Calu3 (cell line): ENCODE measurements at regions not wholly inside any gene's neighbourhood (a gene's known extent, or its start where the extent isn't known, plus 50 kb on each side); places are given as distances from the start of the nearest gene placed in this dataset.
A peak's percentile ranks its signal among the peaks of the same experiment; 100 is the strongest.

Experiments
- BruUV-seq: library from RNA; stranded (reverse); fragments of 400-500 nt; replicated peaks from 2 replicates; lab custom pipeline; 2021; lab: Mats Ljungman, UMichigan
- CTCF ChIA-PET: fragments of 300-600 bp; sonication (Branson Sonifier 250); formaldehyde crosslinking; loops from one replicate; lab custom pipeline; 2022; ENCODE audit warnings: antibody characterized with exemption; lab: Charles Lee
- DNase-seq: peaks from one replicate; pipeline ENCODE4 v3.0.0; 2022
- H3K27ac Mint-ChIP-seq: one replicate; pipeline ENCODE4 v1.8.0; 2022; ENCODE audit warnings: mixed read lengths; ENCODE audit not compliant: unreplicated experiment
- H3K27me3 Mint-ChIP-seq: one replicate; pipeline ENCODE4 v1.8.0; 2022; ENCODE audit warnings: mixed read lengths; ENCODE audit not compliant: unreplicated experiment
- H3K36me3 Mint-ChIP-seq: one replicate; pipeline ENCODE4 v1.8.0; 2022; ENCODE audit warnings: mild to moderate bottlenecking, moderate library complexity, mixed read lengths; ENCODE audit not compliant: insufficient read depth, unreplicated experiment
- H3K4me1 Mint-ChIP-seq: one replicate; pipeline ENCODE4 v1.8.0; 2022; ENCODE audit warnings: mild to moderate bottlenecking, low read depth, mixed read lengths; ENCODE audit not compliant: unreplicated experiment
- H3K4me3 Mint-ChIP-seq: one replicate; pipeline ENCODE4 v1.8.0; 2022; ENCODE audit warnings: mild to moderate bottlenecking, low read depth, moderate library complexity, mixed read lengths; ENCODE audit not compliant: unreplicated experiment
- H3K9me3 Mint-ChIP-seq: one replicate; pipeline ENCODE4 v1.8.0; 2022; ENCODE audit warnings: low read depth, mixed read lengths; ENCODE audit not compliant: unreplicated experiment
- intact Hi-C: fragments of 100-400 bp; cut with micrococcal nuclease; formaldehyde crosslinking; loops from one replicate; pipeline ENCODE4 v1.10.0; 2022; ENCODE audit not compliant: unreplicated experiment
- TF ChIP-seq, protein P1 (sequence below): fragments of 200-600 bp; IDR thresholded peaks from one replicate; pipeline ENCODE4 v1.8.0; 2022; ENCODE audit warnings: antibody characterized with exemption; ENCODE audit not compliant: unreplicated experiment

DNA sequence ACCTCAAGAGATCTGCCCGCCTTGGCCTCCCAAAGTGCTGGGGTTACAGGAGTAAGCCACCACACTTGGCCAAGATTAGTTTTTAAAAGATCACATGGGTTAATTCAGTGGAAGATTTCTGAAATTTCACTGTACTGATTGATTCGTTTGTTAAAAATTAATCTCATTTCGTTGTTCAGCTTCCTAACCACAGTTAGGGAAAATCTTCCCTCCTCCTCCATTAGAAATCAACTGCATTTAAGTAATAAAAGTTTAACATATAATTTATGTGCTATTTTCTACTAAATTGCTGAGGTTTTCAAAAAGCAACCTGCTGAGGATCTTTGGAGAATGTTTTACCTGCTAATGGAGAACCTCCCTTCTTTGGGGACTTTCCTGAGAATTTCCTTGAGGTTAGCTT lies 522.4 kb downstream of the GATA3 start:
- intact Hi-C loops = no loop called here
- no peak overlapping the region for H3K27ac Mint-ChIP-seq
- H3K4me1 Mint-ChIP-seq = peaks cover 18% of the 10 kb centered on the region
- DNase-seq = peak; percentile 4
- no peaks in the 10 kb centered on the region for H3K27me3 Mint-ChIP-seq
- CTCF ChIA-PET = interaction anchor here (0.5 to 1.3 kb wide), 3 partner anchors 28 to 497 kb away, joined by 3 to 6 read pairs (median 3); no protein-coding TSS in a partner anchor
- no peak overlapping the region for H3K4me3 Mint-ChIP-seq
- H3K36me3 Mint-ChIP-seq = no peaks in the 10 kb centered on the region
- no TSS peak for BruUV-seq
- peaks cover 4% of the 10 kb centered on the region for H3K9me3 Mint-ChIP-seq
- TF ChIP-seq, protein P1, sequence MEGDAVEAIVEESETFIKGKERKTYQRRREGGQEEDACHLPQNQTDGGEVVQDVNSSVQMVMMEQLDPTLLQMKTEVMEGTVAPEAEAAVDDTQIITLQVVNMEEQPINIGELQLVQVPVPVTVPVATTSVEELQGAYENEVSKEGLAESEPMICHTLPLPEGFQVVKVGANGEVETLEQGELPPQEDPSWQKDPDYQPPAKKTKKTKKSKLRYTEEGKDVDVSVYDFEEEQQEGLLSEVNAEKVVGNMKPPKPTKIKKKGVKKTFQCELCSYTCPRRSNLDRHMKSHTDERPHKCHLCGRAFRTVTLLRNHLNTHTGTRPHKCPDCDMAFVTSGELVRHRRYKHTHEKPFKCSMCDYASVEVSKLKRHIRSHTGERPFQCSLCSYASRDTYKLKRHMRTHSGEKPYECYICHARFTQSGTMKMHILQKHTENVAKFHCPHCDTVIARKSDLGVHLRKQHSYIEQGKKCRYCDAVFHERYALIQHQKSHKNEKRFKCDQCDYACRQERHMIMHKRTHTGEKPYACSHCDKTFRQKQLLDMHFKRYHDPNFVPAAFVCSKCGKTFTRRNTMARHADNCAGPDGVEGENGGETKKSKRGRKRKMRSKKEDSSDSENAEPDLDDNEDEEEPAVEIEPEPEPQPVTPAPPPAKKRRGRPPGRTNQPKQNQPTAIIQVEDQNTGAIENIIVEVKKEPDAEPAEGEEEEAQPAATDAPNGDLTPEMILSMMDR = no peak

DNA sequence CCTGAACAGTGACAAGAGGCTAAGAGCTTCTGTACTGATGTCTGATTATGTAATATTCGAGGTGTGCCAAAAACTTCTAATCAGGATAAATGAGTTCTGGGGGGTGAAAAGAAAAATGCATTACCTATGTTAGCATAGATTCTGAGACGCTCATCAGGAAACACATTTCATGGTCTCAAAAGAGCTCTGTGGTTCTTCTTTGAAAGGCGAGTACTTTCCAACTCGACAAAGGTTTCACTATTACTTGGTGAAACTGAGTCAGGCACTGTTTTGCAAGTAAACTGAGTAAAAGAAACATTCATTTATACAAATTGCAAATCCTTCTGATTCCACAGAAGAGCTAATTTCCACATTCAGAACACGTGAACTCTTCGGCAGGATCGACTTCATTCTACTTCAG lies 523.2 kb downstream of the GATA3 start:
- peaks cover 18% of the 10 kb centered on the region for H3K4me1 Mint-ChIP-seq
- H3K27ac Mint-ChIP-seq = no peak overlapping the region
- no peak overlapping the region for H3K4me3 Mint-ChIP-seq
- no peaks in the 10 kb centered on the region for H3K36me3 Mint-ChIP-seq
- no peak for DNase-seq
- TF ChIP-seq, protein P1 = no peak
- H3K27me3 Mint-ChIP-seq = no peaks in the 10 kb centered on the region
- no TSS peak for BruUV-seq
- CTCF ChIA-PET = interaction anchor here (1.3 kb wide), 1 partner anchor 170 kb away, joined by 3 read pairs; no protein-coding TSS in a partner anchor
- H3K9me3 Mint-ChIP-seq = peaks cover 4% of the 10 kb centered on the region
- intact Hi-C loops = no loop called here

DNA sequence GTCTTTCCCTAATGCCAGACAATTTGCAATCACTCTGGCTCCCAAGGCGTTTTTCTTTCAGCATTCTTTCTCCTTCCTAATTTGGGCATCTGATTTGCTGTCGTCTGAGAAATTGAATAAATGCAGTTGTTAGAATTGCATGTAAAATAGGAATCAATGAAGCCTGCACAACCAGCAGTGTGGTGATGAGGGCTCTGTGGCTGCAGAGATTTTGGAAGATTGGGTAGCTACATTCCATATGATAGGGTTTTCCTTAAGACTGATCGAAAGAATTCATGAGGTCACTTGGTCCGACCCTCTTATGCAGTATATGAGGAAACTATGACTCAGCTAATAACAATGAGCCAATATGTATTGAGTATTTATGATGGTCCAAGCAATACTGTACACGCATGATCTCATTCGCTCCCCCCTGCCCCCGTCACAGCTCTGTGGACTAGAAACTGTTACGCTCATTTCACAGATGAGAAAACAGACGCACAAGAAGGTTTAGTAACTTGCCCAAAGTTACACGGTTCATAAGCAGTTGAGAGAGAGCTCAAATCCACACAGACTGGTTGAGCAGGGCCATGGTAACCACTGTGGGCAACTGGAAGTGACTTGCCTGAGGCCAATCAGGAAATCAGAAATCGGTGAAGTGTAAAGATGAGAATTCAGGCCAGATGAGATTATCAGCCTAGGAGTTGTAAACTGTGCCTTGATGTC lies 527.2 kb downstream of the GATA3 start:
- no peak overlapping the region for H3K27ac Mint-ChIP-seq
- H3K4me1 Mint-ChIP-seq = peaks cover 19% of the 10 kb centered on the region
- no peak overlapping the region for H3K4me3 Mint-ChIP-seq
- H3K27me3 Mint-ChIP-seq = no peaks in the 10 kb centered on the region
- BruUV-seq = no TSS peak
- no peaks in the 10 kb centered on the region for H3K9me3 Mint-ChIP-seq
- no peak for DNase-seq
- no peaks in the 10 kb centered on the region for H3K36me3 Mint-ChIP-seq
- intact Hi-C loops = no loop called here
- TF ChIP-seq, protein P1 = no peak
- CTCF ChIA-PET = no interaction called here

DNA sequence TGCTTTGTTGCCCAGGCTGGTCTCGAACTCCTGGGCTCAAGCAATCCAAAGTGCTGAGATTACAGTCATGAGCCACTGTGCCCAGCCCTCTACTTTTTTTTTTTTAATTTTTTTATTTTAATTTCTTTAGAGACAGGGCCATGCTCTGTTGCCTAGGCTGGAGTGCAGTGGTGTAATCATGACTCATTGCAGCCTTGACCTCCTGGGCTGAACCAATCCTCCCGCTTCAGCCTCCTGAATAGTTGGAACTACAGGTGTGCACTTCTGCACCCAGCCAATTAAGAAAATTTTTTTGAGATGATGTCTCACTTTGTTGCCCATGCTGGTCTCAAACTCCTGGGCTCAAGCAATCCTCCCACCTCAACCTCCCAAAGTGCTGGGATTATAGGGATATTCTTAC lies 528.6 kb downstream of the GATA3 start:
- peaks cover 10% of the 10 kb centered on the region for H3K4me1 Mint-ChIP-seq
- intact Hi-C loops = no loop called here
- H3K9me3 Mint-ChIP-seq = no peaks in the 10 kb centered on the region
- no peak overlapping the region for H3K4me3 Mint-ChIP-seq
- H3K27ac Mint-ChIP-seq = no peak overlapping the region
- no peak for DNase-seq
- CTCF ChIA-PET = no interaction called here
- no TSS peak for BruUV-seq
- H3K27me3 Mint-ChIP-seq = no peaks in the 10 kb centered on the region
- H3K36me3 Mint-ChIP-seq = no peaks in the 10 kb centered on the region
- TF ChIP-seq, protein P1 = no peak
